ES-I3 (cell line): ENCODE measurements at regions not wholly inside any gene's neighbourhood (a gene's known extent, or its start where the extent isn't known, plus 50 kb on each side); places are given as distances from the start of the nearest gene placed in this dataset.

ENCODE experiments used
- H3K36me3 ChIP-seq: 2 replicates; pipeline ENCODE4 v1.6.1; 2013; ENCODE audit warnings: mild to moderate bottlenecking, low read length, control low read depth, moderate library complexity; ENCODE audit not compliant: insufficient read depth
- H3K4me1 ChIP-seq: 2 replicates; pipeline ENCODE4 v1.6.1; 2013; ENCODE audit warnings: mild to moderate bottlenecking, control low read depth, low read length; ENCODE audit not compliant: insufficient read depth
- H3K9ac ChIP-seq: 2 replicates; pipeline ENCODE4 v1.6.1; 2013; ENCODE audit warnings: low read depth, mild to moderate bottlenecking, low read length, moderate library complexity
- H3K9me3 ChIP-seq: 2 replicates; pipeline ENCODE4 v1.6.1; 2013; ENCODE audit warnings: mild to moderate bottlenecking, low read length, moderate library complexity; ENCODE audit not compliant: control insufficient read depth, insufficient read depth

DNA sequence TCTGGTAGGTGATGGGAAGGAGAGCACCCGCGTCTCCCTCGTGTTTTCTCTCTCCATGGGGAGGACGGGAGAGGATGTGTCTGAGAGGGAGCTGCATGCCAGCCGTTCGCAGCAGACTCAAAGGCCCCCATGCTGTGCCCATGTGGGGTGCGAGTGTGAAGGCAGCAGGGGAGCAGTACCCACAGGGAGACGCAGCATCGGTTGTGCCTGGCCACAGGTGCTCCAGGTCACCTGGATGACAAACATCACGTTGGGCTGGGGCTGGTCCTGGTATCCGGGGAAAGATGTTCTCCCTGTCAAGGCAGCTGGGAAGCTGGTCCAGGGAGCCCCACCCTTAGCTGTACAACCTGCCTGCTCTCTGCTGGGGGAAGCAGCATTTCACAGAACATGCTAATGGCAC lies 119.5 kb upstream of the SALL3 start:
- Histone ChIP-seq H3K36me3 (no peaks in the 10 kb centered on the region), H3K9me3 (no peaks in the 10 kb centered on the region), H3K4me1 (no peaks in the 10 kb centered on the region), H3K9ac (no peak overlapping the region)

GRCh38 chr18:78861116-78861515 lies 118.5 kb upstream of the SALL3 start:
- no peaks in the 10 kb centered on the region for H3K4me1 ChIP-seq
- H3K9me3 ChIP-seq, result no peaks in the 10 kb centered on the region
- no peaks in the 10 kb centered on the region for H3K36me3 ChIP-seq
- no peak overlapping the region for H3K9ac ChIP-seq

- Histone ChIP-seq H3K9ac (no peak overlapping the region), H3K4me1 (no peaks in the 10 kb centered on the region), H3K9me3 (no peaks in the 10 kb centered on the region), H3K36me3 (no peaks in the 10 kb centered on the region)
These were observed 117.9 kb upstream of the SALL3 start for GRCh38 chr18:78861706-78862105.

DNA sequence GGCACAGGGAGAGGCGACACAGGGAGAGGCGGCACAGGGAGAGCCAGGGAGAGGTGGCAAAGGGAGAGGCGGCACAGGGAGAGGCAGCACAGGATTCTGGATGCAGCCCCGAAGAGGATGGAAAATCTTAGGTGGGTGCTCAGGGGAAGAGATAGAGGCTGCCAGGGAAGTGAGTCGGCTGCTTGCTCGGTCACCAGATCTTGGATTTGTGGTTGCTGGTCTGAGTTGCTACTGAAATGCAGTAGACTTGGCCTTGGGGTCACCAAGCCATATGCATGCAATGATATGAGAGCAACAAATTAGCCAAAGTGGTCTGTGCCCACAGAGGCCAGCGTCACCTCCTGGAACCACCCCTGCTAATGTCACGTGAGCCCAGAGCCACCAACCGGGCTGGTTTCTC lies 117.2 kb upstream of the SALL3 start:
- H3K9ac ChIP-seq, result no peak overlapping the region
- no peaks in the 10 kb centered on the region for H3K36me3 ChIP-seq
- H3K9me3 ChIP-seq, result no peaks in the 10 kb centered on the region
- H3K4me1 ChIP-seq, result no peaks in the 10 kb centered on the region

DNA sequence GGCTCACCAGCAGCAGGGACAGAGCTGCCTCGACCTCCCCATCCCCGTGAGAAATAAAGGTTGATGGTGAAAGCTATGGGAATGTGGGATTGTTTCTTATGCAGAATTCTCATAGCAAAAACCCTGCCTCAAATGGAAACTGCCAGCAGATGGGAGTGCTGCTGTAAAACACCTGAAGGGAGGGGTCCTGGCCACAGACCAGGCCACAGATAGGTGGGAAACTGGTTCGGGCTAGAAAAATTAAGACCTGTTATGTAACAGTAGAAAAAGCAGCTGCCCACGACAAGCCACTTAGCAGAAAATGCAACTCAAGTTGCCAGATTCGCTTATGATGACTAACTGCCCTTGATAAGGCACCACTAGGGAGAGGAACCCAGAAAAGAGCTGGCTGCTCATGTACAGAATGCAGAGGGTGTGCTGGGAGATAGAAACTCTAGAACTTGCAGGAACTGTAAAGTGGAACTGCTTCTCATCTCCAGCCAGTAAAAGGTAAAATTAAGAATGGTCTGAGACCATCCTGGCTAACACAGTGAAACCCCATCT lies 114.5 kb upstream of the SALL3 start:
- no peaks in the 10 kb centered on the region for H3K36me3 ChIP-seq
- no peak overlapping the region for H3K9ac ChIP-seq
- no peaks in the 10 kb centered on the region for H3K9me3 ChIP-seq
- no peaks in the 10 kb centered on the region for H3K4me1 ChIP-seq

- H3K9ac ChIP-seq, result no peak overlapping the region
- no peaks in the 10 kb centered on the region for H3K9me3 ChIP-seq
- no peaks in the 10 kb centered on the region for H3K4me1 ChIP-seq
- H3K36me3 ChIP-seq, result no peaks in the 10 kb centered on the region
These were observed 113.8 kb upstream of the SALL3 start for GRCh38 chr18:78865771-78866310.

DNA sequence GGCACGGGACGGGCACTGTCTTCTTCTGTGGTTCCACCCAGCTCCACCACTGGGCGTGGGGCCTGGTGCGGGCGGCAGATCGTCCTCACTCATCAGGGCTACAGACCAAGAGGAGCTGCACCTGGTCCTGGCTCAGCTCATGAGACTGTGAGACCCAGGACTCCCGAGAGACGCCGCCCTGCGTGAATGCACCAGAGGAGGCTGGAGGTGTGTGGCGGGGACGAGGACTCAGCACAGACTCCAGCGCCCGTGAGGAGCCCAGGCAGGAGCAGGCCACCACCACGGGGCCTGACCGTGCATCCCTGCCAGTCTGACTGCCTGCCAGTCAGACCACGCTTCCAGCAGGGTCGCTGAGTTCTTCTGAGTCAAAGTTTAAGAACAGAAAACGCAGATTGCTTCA lies 112.5 kb upstream of the SALL3 start:
- no peak overlapping the region for H3K9ac ChIP-seq
- no peaks in the 10 kb centered on the region for H3K36me3 ChIP-seq
- H3K9me3 ChIP-seq, result no peaks in the 10 kb centered on the region
- no peaks in the 10 kb centered on the region for H3K4me1 ChIP-seq

GRCh38 chr18:78868330-78869316 lies 111.0 kb upstream of the SALL3 start:
- Histone ChIP-seq H3K4me1 (no peaks in the 10 kb centered on the region), H3K9ac (no peak overlapping the region), H3K9me3 (no peaks in the 10 kb centered on the region), H3K36me3 (no peaks in the 10 kb centered on the region)

GRCh38 chr18:78871618-78872017 lies 108.0 kb upstream of the SALL3 start:
- Histone ChIP-seq H3K36me3 (no peaks in the 10 kb centered on the region), H3K4me1 (no peaks in the 10 kb centered on the region), H3K9ac (no peak overlapping the region), H3K9me3 (no peaks in the 10 kb centered on the region)

DNA sequence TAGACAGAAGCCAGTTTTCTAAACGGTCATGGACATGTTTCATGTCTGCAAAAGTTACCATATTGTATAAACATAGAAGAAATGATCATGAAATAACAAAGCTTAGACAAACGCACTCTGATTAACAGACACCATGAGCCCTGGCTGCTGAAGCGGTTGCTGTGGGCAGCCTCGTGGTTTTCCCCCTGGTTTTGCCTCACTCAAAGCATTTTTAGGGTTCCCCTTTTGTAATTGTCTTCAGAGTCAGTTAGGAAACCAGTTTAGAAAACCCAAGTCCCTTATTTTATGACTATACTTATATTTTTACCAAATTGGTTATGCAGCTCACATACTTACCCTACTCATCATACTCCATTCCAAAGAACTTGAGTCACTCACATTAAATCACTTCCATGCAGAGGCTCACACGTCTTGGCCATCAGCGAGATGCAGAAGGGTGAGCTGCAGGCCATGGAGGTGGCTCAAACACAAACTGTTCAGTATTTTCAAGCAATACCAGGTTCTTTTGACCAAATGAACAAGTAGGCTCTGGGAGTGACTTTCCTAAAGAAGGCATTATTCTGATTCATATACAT lies 105.6 kb upstream of the SALL3 start:
- Histone ChIP-seq H3K9ac (no peak overlapping the region), H3K4me1 (no peaks in the 10 kb centered on the region), H3K36me3 (no peaks in the 10 kb centered on the region), H3K9me3 (no peaks in the 10 kb centered on the region)

DNA sequence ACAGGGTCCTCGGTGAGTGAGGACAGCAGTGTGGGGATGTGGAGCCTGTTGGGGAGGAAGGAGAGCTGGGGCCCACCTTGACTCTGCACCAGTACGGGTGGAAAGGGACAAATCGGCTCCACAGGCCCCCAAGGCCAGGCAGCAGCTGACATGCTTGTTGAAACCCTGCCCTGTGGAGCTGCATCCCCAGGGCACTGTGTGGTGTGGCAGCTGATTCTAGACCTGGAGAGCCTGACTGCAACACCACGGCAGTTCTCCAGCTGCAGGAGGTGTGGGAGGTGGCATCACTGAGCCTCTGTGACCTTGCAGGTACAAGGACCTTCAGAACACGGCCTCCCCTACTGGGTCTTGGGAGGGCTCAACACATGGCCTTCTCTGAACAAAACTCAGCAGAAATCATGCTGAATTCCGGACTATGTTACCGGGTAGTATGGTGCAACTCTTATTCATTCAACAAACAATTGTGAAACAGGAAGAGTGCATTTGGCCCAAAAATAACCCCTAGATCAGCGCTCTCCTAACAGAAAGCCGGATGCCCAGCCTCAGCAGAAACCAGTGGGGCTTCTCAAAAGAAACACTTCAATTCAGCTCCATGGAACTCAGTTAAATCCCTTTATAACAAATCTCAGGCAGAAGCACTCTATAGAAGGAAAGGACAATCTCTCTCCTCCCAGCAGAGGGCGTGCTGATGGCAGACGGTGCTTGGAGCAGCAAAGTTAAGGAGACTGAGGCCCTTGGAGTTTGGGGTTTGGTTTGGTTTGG lies 104.4 kb upstream of the SALL3 start:
- no peaks in the 10 kb centered on the region for H3K36me3 ChIP-seq
- H3K4me1 ChIP-seq, result no peaks in the 10 kb centered on the region
- H3K9me3 ChIP-seq, result no peaks in the 10 kb centered on the region
- H3K9ac ChIP-seq, result no peak overlapping the region

GRCh38 chr18:78875778-78876650 lies 103.6 kb upstream of the SALL3 start:
- H3K4me1 ChIP-seq, result no peaks in the 10 kb centered on the region
- no peaks in the 10 kb centered on the region for H3K9me3 ChIP-seq
- H3K9ac ChIP-seq, result no peak overlapping the region
- no peaks in the 10 kb centered on the region for H3K36me3 ChIP-seq

GRCh38 chr18:78876868-78877267 lies 102.8 kb upstream of the SALL3 start:
- Histone ChIP-seq H3K36me3 (no peaks in the 10 kb centered on the region), H3K4me1 (no peaks in the 10 kb centered on the region), H3K9me3 (no peaks in the 10 kb centered on the region), H3K9ac (no peak overlapping the region)
